Osteocyte (in vitro differentiated cells): ENCODE measurements at regions not wholly inside any gene's neighbourhood (a gene's known extent, or its start where the extent isn't known, plus 50 kb on each side); places are given as distances from the start of the nearest gene placed in this dataset.

ENCODE experiments used
- DNase-seq: peaks from one replicate; pipeline ENCODE4 v3.0.0; 2021; ENCODE audit warnings: mixed read lengths; ENCODE audit not compliant: unreplicated experiment; ENCODE audit errors: extremely low spot score
- H3K27ac Mint-ChIP-seq: one replicate; pipeline ENCODE4 v1.8.0; 2021; ENCODE audit warnings: mild to moderate bottlenecking, mixed read lengths; ENCODE audit not compliant: unreplicated experiment
- H3K27me3 Mint-ChIP-seq: one replicate; pipeline ENCODE4 v1.8.0; 2021; ENCODE audit warnings: mixed read lengths; ENCODE audit not compliant: unreplicated experiment
- H3K36me3 Mint-ChIP-seq: one replicate; pipeline ENCODE4 v1.8.0; 2021; ENCODE audit warnings: mixed read lengths; ENCODE audit not compliant: unreplicated experiment
- H3K4me1 Mint-ChIP-seq: one replicate; pipeline ENCODE4 v1.8.0; 2021; ENCODE audit warnings: mixed read lengths; ENCODE audit not compliant: unreplicated experiment
- H3K4me3 Mint-ChIP-seq: one replicate; pipeline ENCODE4 v1.8.0; 2021; ENCODE audit warnings: mild to moderate bottlenecking, moderate library complexity, mixed read lengths; ENCODE audit not compliant: unreplicated experiment
- H3K9me3 Mint-ChIP-seq: one replicate; pipeline ENCODE4 v1.8.0; 2021; ENCODE audit warnings: mixed read lengths; ENCODE audit not compliant: unreplicated experiment
- CTCF ChIP-seq: fragments of 200-600 bp; sonication (generic); IDR thresholded peaks from 2 replicates; pipeline ENCODE4 v1.5.0; 2021; ENCODE audit warnings: antibody characterized with exemption, mild to moderate bottlenecking, moderate library complexity

GRCh38 chr1:119565131-119565772 is 58.2 kb downstream of the HSD3B1 start:
- Mint-ChIP-seq H3K27me3 (peaks cover 73% of the 10 kb centered on the region), H3K9me3 (no peaks in the 10 kb centered on the region), H3K4me3 (no peak overlapping the region), H3K36me3 (peaks cover 1% of the 10 kb centered on the region), H3K27ac (no peak overlapping the region), H3K4me1 (peaks cover 33% of the 10 kb centered on the region)
- no peak for TF ChIP-seq CTCF
- no peak for DNase-seq

DNA sequence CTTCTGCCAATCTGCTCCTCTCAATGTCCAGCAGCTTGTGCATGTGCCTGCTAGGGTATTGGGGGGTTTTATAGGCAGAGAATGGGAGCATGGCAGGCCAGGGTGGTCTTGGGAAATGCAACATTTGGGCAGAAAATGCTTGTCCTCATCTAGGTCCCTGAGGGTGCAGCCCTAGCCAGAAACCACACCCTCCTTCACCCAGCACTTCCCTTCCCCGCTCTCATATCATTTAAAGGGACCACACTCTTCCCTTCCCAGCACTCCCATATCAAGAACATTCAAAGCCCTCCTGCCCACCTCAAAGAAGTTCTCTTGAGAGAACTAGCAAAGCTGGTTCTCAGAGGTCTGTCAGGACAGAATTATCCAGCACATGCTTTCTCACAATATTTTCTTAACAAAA is 62.1 kb downstream of the HSD3B1 start:
- no peak for DNase-seq
- no peak for TF ChIP-seq CTCF
- Mint-ChIP-seq H3K4me3 (no peak overlapping the region), H3K27ac (no peak overlapping the region), H3K4me1 (peaks cover 17% of the 10 kb centered on the region), H3K36me3 (peaks cover 1% of the 10 kb centered on the region), H3K9me3 (no peaks in the 10 kb centered on the region), H3K27me3 (peaks cover 85% of the 10 kb centered on the region)
